Sigmoid colon (tissue), 6 donors: ENCODE measurements at regions not wholly inside any gene's neighbourhood (a gene's known extent, or its start where the extent isn't known, plus 50 kb on each side); places are given as distances from the start of the nearest gene placed in this dataset.

Source experiments
- DNase-seq: peaks from one replicate; pipeline ENCODE4 v3.0.0-alpha.2; 2019
- H3K27ac ChIP-seq, 4 donors: fragments of 200-600 bp; sonication (generic); one replicate each; pipeline ENCODE4 v1.5.1; 2016 to 2019; ENCODE audit warnings: mild to moderate bottlenecking in 1 of 4
- H3K27me3 ChIP-seq, 3 donors: fragments of 200-600 bp; sonication (generic); one replicate each; pipeline ENCODE4 v1.5.1; 2019; ENCODE audit warnings: mild to moderate bottlenecking in 1 of 3
- H3K36me3 ChIP-seq, 4 donors: fragments of 200-600 bp; sonication (generic); one replicate each; pipeline ENCODE4 v1.5.1; 2016 to 2019
- H3K4me1 ChIP-seq, 4 donors: fragments of 200-600 bp; sonication (generic); one replicate each; pipeline ENCODE4 v1.5.1; 2017 to 2019
- H3K4me3 ChIP-seq, 4 donors: fragments of 200-600 bp; sonication (generic); one replicate each; pipeline ENCODE4 v1.5.1; 2017 to 2019; ENCODE audit warnings: mild to moderate bottlenecking in 2 of 4, moderate library complexity in 1 of 4
- H3K9me3 ChIP-seq, 4 donors: fragments of 200-600 bp in 3 of 4; sonication (generic) in 3 of 4; one replicate each; pipeline versions ENCODE4 v1.5.1 to v1.6.1; 2013 to 2019
- EP300 ChIP-seq, 4 donors: sonication (generic); formaldehyde crosslinking; IDR thresholded peaks; one replicate each; pipeline ENCODE4 v1.6.1; 2017; ENCODE audit warnings: antibody characterized with exemption in 4 of 4
- POLR2A ChIP-seq, 2 donors: fragments of 450-650 bp; IDR thresholded peaks; one replicate each; pipeline ENCODE4 v1.6.1; 2016; ENCODE audit warnings: antibody characterized with exemption in 2 of 2, mild to moderate bottlenecking in 2 of 2, moderate library complexity in 2 of 2
- POLR2AphosphoS5 ChIP-seq, 4 donors: sonication (generic); formaldehyde crosslinking; IDR thresholded peaks; one replicate each; pipeline ENCODE4 v1.6.1; 2017; ENCODE audit warnings: antibody characterized with exemption in 4 of 4
- WGBS, 2 donors: extraction: QIAGEN DNeasy Blood & Tissue Kit; methylation state at CpG; one replicate each; pipeline ENCODE4 v1.1.7; 2013; 5-methylcytosine and 5-hydroxymethylcytosine counted together
- intact Hi-C: fragments of 100-400 bp; cut with DNase I; formaldehyde crosslinking; loops from one replicate; pipeline ENCODE4 v1.15.1; 2023
- TF ChIP-seq, protein P1 (sequence below), 4 experiments: fragments of 450-650 bp in 3 of 4; fragments of 200-600 bp in 1 of 4; IDR thresholded peaks; one replicate each; pipeline ENCODE4 v1.5.1; 2016 to 2019; ENCODE audit warnings: antibody characterized with exemption in 4 of 4, mild to moderate bottlenecking in 3 of 4, moderate library complexity in 2 of 4
- donor health status: healthy with polysubstance abuse.
- donor health status: healthy.

DNA sequence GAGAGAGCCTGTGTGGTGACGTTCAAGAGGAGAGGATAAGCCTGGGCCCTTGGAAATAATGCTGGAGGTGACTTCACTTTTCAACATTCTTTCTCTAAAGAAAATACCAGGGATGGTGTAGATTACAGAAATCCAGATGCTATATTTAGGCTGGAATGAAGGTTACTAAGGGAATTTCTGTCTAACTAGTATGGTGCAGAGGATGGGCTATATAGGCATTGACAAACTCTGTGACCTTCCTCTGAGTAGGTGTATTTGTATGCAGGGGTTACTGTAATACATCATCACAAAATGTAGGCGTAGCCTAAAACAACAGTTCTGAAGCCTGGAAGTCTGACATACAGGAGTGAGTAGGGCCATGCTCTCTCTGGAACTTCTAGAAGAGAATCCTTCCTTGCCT lies 155.3 kb upstream of the INHBA start:
- 69 to 94% methylated on average over 2 of the region's 2 CpGs for WGBS, 2 donors
- H3K27me3 ChIP-seq: no peaks in the 10 kb centered on the region
- no peak for DNase-seq
- no peaks in the 10 kb centered on the region for H3K4me1 ChIP-seq
- H3K4me3 ChIP-seq: no peak overlapping the region
- no peaks in the 10 kb centered on the region for H3K36me3 ChIP-seq
- TF ChIP-seq POLR2A (IDR thresholded peaks at IDR 0.05) (no peak), EP300 (IDR thresholded peaks at IDR 0.05) (no peak), POLR2AphosphoS5 (IDR thresholded peaks at IDR 0.05) (no peak)
- TF ChIP-seq, protein P1, sequence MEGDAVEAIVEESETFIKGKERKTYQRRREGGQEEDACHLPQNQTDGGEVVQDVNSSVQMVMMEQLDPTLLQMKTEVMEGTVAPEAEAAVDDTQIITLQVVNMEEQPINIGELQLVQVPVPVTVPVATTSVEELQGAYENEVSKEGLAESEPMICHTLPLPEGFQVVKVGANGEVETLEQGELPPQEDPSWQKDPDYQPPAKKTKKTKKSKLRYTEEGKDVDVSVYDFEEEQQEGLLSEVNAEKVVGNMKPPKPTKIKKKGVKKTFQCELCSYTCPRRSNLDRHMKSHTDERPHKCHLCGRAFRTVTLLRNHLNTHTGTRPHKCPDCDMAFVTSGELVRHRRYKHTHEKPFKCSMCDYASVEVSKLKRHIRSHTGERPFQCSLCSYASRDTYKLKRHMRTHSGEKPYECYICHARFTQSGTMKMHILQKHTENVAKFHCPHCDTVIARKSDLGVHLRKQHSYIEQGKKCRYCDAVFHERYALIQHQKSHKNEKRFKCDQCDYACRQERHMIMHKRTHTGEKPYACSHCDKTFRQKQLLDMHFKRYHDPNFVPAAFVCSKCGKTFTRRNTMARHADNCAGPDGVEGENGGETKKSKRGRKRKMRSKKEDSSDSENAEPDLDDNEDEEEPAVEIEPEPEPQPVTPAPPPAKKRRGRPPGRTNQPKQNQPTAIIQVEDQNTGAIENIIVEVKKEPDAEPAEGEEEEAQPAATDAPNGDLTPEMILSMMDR (IDR thresholded peaks at IDR 0.05): no peak
- no peaks in the 10 kb centered on the region for H3K9me3 ChIP-seq
- intact Hi-C loops: no loop called here
- H3K27ac ChIP-seq: no peak overlapping the region

DNA sequence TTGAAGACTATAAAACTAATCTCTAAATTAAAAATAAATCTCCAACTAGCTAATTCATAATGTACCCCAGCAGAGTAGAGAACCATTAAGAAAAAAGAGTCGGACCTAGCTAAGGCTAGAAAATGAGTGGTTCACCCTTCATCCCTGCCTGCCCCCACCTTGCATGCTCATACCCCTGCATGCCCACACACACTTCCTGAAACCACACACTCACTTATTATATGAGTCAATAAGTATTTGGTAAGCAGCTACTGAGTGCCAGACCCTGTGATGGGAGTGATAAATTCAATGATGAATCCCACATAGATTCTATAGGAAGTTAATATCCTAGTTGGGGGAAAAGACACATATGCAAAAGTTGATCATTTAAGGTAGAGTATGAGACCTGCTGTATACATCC lies 152.9 kb upstream of the INHBA start:
- Histone ChIP-seq H3K36me3 (no peaks in the 10 kb centered on the region), H3K4me3 (no peak overlapping the region), H3K27me3 (no peaks in the 10 kb centered on the region), H3K9me3 (no peaks in the 10 kb centered on the region), H3K27ac (no peak overlapping the region), H3K4me1 (no peaks in the 10 kb centered on the region)
- intact Hi-C loops: no loop called here
- TF ChIP-seq, protein P1 (IDR thresholded peaks at IDR 0.05): no peak
- no peak for TF ChIP-seq EP300 (IDR thresholded peaks at IDR 0.05)
- no peak for TF ChIP-seq POLR2A (IDR thresholded peaks at IDR 0.05)
- TF ChIP-seq POLR2AphosphoS5 (IDR thresholded peaks at IDR 0.05): no peak
- 86 to 90% methylated on average over 1 of the region's 1 CpG for WGBS, 2 donors
- DNase-seq: no peak

DNA sequence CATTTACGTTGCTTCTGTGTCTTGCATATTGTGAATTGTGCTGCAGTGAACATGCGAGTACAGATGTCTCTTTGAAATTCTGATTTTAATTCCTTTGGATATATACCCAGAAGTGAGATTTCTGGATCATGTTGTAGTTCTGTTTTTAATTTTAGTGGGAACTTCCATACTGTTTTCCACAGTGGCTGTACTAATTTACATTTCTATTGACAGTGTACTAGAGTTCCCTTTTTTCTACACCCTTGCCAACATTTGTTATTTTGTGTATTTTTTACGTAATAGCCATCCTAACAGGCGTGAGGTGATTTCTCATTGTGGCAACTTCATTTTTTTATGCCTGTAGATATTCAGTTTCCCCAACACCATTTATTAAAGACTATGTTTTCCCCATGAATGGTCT lies 144.7 kb upstream of the INHBA start:
- Histone ChIP-seq H3K9me3 (no peaks in the 10 kb centered on the region), H3K36me3 (no peaks in the 10 kb centered on the region), H3K4me1 (no peaks in the 10 kb centered on the region), H3K27me3 (no peaks in the 10 kb centered on the region), H3K4me3 (no peak overlapping the region), H3K27ac (no peak overlapping the region)
- no peak for TF ChIP-seq POLR2AphosphoS5 (IDR thresholded peaks at IDR 0.05)
- TF ChIP-seq, protein P1 (IDR thresholded peaks at IDR 0.05): no peak
- no peak for TF ChIP-seq EP300 (IDR thresholded peaks at IDR 0.05)
- TF ChIP-seq POLR2A (IDR thresholded peaks at IDR 0.05): no peak
- intact Hi-C loops: no loop called here
- no peak for DNase-seq
- WGBS, 2 donors: 92 to 94% methylated on average over 4 of the region's 4 CpGs

DNA sequence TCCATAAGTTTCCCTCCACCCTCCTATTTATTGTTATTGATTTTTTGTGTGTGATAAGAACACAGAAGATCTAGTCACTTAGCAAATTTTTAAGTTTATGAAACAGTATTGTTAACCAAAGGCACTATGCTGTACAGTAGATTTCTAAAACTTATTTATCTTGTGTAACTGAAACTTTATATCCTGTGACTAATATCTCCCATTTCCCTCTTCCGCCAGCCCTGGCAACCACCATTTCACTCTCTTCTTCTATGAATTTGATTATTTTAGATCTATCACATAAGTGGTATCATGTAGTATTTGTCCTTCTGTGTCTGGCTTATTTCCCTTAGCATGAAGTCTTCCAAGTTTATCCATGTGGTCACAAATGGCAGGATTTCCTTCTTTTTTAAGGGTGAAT lies 144.3 kb upstream of the INHBA start:
- H3K27ac ChIP-seq: no peak overlapping the region
- intact Hi-C loops: no loop called here
- 89 to 96% methylated on average over 1 of the region's 1 CpG for WGBS, 2 donors
- TF ChIP-seq POLR2AphosphoS5 (IDR thresholded peaks at IDR 0.05): no peak
- no peak for TF ChIP-seq EP300 (IDR thresholded peaks at IDR 0.05)
- TF ChIP-seq, protein P1 (IDR thresholded peaks at IDR 0.05): no peak
- TF ChIP-seq POLR2A (IDR thresholded peaks at IDR 0.05): no peak
- H3K4me1 ChIP-seq: no peaks in the 10 kb centered on the region
- no peaks in the 10 kb centered on the region for H3K27me3 ChIP-seq
- no peaks in the 10 kb centered on the region for H3K36me3 ChIP-seq
- H3K9me3 ChIP-seq: no peaks in the 10 kb centered on the region
- H3K4me3 ChIP-seq: no peak overlapping the region
- DNase-seq: no peak

DNA sequence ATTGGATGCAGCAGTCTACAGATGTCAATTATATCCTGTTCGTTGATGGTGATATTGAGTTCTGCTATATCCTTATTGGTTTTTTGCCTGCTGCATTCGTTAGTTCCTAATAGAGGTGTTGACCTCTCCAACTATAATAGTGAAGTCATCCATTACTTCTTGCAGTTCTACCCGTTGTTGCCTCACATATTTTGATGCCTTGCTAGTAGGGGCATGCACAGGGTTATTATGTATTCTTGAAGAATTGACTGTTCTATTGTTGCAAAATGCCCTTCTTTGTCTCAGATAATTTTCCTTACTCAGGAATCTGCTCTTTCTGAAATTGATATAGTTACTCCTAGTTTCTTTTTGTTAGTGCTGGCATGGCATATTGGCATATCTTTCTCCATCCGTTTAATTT lies 140.1 kb upstream of the INHBA start:
- Histone ChIP-seq H3K4me3 (no peak overlapping the region), H3K4me1 (no peaks in the 10 kb centered on the region), H3K9me3 (peaks cover 0 to 3% (median 0%) of the 10 kb centered on the region in 4 donors), H3K36me3 (no peaks in the 10 kb centered on the region), H3K27me3 (no peaks in the 10 kb centered on the region), H3K27ac (no peak overlapping the region)
- WGBS, 2 donors: 87 to 92% methylated on average over 4 of the region's 4 CpGs
- intact Hi-C loops: no loop called here
- DNase-seq: no peak
- no peak for TF ChIP-seq POLR2A (IDR thresholded peaks at IDR 0.05)
- TF ChIP-seq, protein P1 (IDR thresholded peaks at IDR 0.05): no peak
- TF ChIP-seq EP300 (IDR thresholded peaks at IDR 0.05): no peak
- no peak for TF ChIP-seq POLR2AphosphoS5 (IDR thresholded peaks at IDR 0.05)
